ENCODE measurements at regions not wholly inside any gene's neighbourhood (a gene's known extent, or its start where the extent isn't known, plus 50 kb on each side); places are given as distances from the start of the nearest gene placed in this dataset.
A peak's percentile ranks its signal among the peaks of the same experiment; 100 is the strongest.

DNA sequence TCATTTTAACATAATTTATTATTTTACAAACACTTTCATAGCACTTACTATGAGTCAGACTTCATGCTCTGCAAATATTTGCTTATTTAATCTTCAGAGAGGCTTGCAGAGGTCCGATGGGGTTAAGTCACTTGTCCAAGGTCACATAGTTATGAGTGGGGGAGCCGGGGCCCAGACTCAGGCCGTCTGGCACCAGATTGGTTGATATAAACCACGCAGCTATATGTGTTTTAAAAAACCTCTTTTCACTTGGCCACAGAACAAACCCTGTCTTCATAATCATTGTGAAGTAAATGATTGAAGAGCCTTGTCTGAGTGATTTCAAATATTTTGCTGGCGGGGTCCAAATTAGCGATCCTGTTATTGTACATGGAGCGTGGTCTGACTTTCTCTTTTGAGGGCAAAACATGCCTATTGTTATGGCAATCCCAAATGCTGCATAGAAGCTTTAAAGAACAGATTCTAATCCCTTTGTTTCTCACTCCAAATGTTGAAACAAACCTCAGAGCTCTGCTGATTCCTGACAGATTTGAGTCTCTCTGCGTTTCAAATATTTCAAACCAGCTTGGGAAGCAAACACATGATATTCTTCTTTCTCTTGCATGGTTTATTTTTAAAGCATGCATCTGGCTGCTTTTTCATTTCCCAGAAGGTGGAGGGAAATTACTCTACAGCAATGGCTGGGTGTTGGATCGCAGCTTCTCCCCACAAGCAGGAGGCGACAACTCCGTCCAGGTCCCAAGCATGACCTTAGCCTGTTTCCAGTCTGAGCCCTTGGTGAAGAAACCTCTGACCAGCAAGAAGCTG lies 142.4 kb downstream of the DDX1 start (continued):
- TF ChIP-seq ZNF449 (tag by site-specific recombination; IDR thresholded peaks at IDR 0.05) (no peak), ZSCAN16 (tag by site-specific recombination; IDR thresholded peaks at IDR 0.05) (no peak), RBAK (tag by site-specific recombination; IDR thresholded peaks at IDR 0.05) (no peak), ZNF202 (tag by site-specific recombination; IDR thresholded peaks at IDR 0.05; ENCODE audit: borderline replicate concordance) (no peak), ZNF610 (tag by site-specific recombination; IDR thresholded peaks at IDR 0.05; ENCODE audit: borderline replicate concordance) (no peak), ZNF624 (tag by site-specific recombination; IDR thresholded peaks at IDR 0.05) (no peak), ZNF221 (tag by site-specific recombination; IDR thresholded peaks at IDR 0.05; ENCODE audit: borderline replicate concordance) (no peak), ZNF843 (tag by site-specific recombination; IDR thresholded peaks at IDR 0.05) (no peak)

DNA sequence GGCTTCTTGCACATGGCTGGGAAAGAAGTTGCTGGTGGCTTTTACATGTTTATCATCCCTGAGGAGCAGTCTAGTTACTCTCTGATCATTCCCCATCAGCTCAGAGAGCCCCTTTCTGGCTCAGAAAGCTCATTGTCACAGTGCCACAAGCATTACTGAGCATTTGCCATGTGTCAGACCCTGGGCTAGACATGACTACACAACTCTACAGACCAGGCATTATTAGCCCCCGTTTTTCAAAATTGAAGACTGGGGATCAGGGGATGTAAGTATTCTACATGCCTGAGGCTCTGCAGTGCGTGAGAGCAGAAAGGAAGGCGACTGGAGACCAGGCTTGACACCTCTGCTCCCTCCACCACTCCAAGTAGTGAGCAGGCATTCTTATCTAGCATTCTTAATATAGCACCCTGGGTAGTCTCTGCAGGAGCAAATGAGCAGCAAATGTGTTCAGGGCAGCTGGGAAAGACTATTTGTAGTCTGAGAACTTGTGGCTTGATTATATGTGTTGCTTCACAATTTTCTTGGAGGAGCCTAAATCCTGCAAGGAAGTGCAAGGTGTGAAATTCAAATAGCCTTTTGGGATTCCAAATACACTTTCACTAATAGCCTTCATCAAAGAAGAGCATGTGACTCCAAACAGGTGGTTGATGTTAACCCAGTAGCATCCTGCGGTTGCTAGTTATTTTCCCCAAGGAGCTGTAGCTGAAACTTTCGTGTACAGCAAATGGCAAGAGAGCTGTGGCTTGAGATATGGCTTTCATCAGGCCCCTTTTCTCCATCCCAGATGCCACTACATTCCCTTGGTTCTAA lies 143.2 kb downstream of the DDX1 start:
- CTCF ChIA-PET = interaction anchor here (0.6 to 2.2 kb wide), 6 partner anchors 12 to 773 kb away, joined by 3 to 9 read pairs (median 3); no protein-coding TSS in a partner anchor
- Histone ChIP-seq H3K9me3 (ENCODE audit: control insufficient read depth, insufficient read depth, low read depth, low read length) (no peaks in the 10 kb centered on the region), H3K4me3 (ENCODE audit: low read depth, low read length) (no peak overlapping the region), H3K27ac (ENCODE audit: extremely low read depth, low read depth, low read length) (no peak overlapping the region), H3K4me1 (ENCODE audit: control insufficient read depth, insufficient read depth, low read length) (peaks cover 17% of the 10 kb centered on the region), H3K36me3 (ENCODE audit: control insufficient read depth in 2 of 2, insufficient read depth in 1 of 2, low read length in 2 of 2) (no peaks in the 10 kb centered on the region)
- TF ChIP-seq ZNF555 (tag by site-specific recombination; conservative IDR thresholded peaks at IDR 0.05) (no peak), ZNF707 (tag by site-specific recombination; IDR thresholded peaks at IDR 0.05) (no peak), YY1 (tag by site-specific recombination; IDR thresholded peaks at IDR 0.05) (no peak), ZNF335 (tag by site-specific recombination; conservative IDR thresholded peaks at IDR 0.05) (no peak), INSM2 (tag by site-specific recombination; IDR thresholded peaks at IDR 0.05) (no peak), KLF7 (tag by site-specific recombination; IDR thresholded peaks at IDR 0.05; ENCODE audit: borderline replicate concordance) (no peak), FEZF1 (tag by site-specific recombination; IDR thresholded peaks at IDR 0.05) (peak; percentile 70), ZFP41 (tag by site-specific recombination; IDR thresholded peaks at IDR 0.05; ENCODE audit: borderline replicate concordance) (no peak), GFI1B (tag by site-specific recombination; IDR thresholded peaks at IDR 0.05) (no peak), ZNF768 (tag by site-specific recombination; IDR thresholded peaks at IDR 0.05) (no peak), ZNF488 (tag by site-specific recombination; IDR thresholded peaks at IDR 0.05) (no peak), ZNF580 (tag by site-specific recombination; IDR thresholded peaks at IDR 0.05) (no peak), ZNF324 (tag by site-specific recombination; IDR thresholded peaks at IDR 0.05) (no peak), ZIC2 (tag by site-specific recombination; IDR thresholded peaks at IDR 0.05) (peak; percentile 55; the same call in 1 of the 2 replicates)
- POLR2A ChIA-PET = interaction anchor here (0.7 kb wide), 1 partner anchor 58 kb away, joined by 3 read pairs; no protein-coding TSS in a partner anchor
